GM19351 (cell line): ENCODE measurements at regions not wholly inside any gene's neighbourhood (a gene's known extent, or its start where the extent isn't known, plus 50 kb on each side); places are given as distances from the start of the nearest gene placed in this dataset.
"Not testable (repeated sequence)": the region's sequence is repeated elsewhere in the genome, so short reads cannot be mapped to it uniquely, and the experiment has no call there.

ENCODE experiments used
- ATAC-seq: cut with Tn5 transposase; IDR thresholded peaks from one replicate; pipeline ENCODE4 v1.9.1; 2021; ENCODE audit warnings: mild to moderate bottlenecking, moderate library complexity; ENCODE audit not compliant: unreplicated experiment

- ATAC-seq: no peak
Measured at GRCh38 chr3:89742546-89742945, 635.1 kb downstream of the EPHA3 start.

DNA sequence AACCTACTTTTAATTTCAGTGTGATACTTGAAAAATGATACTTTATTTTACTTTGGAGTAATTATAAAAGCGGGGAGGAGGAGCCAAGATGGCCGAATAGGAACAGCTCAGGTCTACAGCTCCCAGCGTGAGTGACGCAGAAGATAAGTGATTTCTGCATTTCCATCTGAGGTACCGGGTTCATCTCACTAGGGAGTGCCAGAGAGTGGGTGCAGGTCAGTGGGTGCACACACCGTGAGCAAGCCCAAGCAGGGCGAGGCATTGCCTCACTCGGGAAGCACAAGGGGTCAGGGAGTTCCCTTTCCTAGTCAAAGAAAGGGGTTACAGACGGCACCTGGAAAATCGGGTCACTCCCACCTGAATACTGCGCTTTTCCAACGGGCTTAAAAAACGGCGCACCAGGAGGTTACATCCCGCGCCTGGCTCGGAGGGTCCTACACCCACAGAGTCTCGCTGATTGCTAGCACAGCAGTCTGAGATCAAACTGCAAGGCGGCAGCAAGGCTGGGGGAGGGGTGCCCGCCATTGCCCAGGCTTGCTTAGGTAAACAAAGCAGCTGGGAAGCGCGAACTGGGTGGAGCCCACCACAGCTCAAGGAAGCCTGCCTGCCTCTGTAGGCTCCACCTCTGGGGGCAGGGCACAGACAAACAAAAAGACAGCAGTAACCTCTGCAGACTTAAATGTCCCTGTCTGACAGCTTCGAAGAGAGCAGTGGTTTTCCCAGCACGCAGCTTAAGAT lies 640.3 kb downstream of the EPHA3 start:
- ATAC-seq: not testable (repeated sequence)

GRCh38 chr3:89762405-89762804 lies 655.0 kb downstream of the EPHA3 start:
- no peak for ATAC-seq

DNA sequence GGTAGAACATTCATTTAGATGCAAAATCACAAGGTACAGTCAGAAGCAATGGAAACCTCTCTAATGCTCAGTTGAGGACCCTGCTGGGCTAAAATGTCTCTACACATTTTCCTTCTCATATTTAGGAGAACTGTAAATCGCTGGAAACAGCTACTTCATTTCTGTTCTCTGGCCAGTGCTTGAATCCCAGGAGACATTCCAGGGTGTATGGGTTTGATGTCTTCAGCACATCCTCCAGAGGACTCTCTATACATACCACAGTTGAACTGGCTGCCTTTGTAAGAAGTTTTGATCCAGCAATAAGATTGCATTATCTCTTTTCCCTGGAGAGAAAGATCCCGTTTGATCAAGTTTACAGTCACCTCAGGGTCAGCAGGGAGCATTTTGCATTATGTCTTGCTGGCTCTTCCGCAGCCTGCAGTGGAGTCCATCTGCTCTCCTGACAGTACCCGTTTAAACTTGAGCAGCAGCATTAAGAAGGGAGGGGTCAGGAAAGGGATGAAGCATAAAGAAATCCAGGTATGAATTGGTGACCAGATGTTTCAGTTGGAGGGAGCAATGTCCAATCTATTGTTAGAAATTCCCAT lies 676.0 kb downstream of the EPHA3 start:
- ATAC-seq: no peak

DNA sequence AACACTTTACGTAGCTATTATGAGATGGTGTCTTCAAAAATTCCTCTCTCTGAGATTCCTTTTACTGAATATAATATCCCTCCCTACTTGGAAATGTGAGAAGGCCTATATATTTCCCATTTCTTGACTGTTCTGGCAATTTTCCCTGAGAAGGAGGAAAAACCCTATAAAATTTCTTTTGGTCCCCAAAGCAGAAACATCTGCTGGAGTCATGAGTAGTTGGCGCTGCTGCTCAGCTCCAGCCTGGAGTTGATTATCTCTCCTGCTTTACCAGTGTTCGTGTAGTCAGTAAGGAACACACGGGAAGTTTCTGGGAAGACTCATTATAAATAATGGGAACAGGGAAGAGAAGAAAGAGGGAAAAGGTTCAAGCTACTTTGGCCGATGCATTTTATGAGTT lies 680.1 kb downstream of the EPHA3 start:
- ATAC-seq: no peak

GRCh38 chr3:89787979-89788378 lies 680.6 kb downstream of the EPHA3 start:
- no peak for ATAC-seq

- no peak for ATAC-seq
Measured at GRCh38 chr3:89795506-89795905, 688.1 kb downstream of the EPHA3 start.

- no peak for ATAC-seq
Measured at GRCh38 chr3:89802881-89803280, 695.5 kb downstream of the EPHA3 start.

GRCh38 chr3:89803711-89804110 lies 696.3 kb downstream of the EPHA3 start:
- ATAC-seq: no peak

- no peak for ATAC-seq
Measured at GRCh38 chr3:89806166-89806565, 698.7 kb downstream of the EPHA3 start.

DNA sequence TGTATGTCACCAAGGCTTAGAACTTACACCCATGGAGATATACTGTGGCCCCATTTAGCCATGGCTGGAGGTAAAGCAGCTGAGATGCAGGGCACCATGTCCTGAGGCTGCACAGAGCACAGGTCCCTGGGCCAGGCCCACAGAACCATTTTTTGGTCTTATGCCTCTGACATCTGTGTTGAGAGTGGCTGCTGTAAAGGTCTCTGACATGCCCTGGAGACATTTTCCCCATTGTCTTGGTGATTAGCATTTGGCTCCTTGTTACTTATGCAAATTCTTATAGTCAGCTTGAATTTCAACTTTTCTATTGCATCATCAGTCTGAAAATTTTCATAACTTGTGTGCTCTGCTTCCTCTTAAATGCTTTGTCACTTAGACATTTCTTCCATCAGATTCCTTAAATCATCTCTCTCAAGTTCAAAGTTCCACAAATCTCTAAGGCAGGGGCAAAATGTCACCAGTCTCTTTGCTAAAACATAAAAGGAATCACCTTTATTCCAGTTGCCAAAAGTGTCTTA lies 701.3 kb downstream of the EPHA3 start:
- no peak for ATAC-seq

DNA sequence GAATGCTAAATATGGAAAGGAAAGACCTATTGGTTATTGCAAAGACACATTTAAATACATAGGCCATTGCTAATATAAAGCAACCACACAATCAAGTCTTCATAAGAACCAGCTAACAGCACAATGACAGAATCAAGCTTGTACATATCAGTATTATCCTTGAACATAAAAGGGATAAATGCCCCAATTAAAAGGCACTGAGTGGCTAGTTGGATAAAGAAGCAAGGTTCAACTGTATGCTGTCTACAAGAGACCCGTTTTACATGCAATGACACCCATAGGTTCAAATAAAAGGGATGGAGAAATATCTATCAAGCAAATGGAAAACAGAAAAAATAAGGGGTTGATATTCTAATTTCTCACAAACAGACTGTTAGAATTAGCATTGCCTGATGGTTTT lies 706.1 kb downstream of the EPHA3 start:
- ATAC-seq: no peak

GRCh38 chr3:89841041-89841440 lies 733.6 kb downstream of the EPHA3 start:
- ATAC-seq: no peak

- no peak for ATAC-seq
Measured at GRCh38 chr3:89845053-89845452, 737.6 kb downstream of the EPHA3 start.

DNA sequence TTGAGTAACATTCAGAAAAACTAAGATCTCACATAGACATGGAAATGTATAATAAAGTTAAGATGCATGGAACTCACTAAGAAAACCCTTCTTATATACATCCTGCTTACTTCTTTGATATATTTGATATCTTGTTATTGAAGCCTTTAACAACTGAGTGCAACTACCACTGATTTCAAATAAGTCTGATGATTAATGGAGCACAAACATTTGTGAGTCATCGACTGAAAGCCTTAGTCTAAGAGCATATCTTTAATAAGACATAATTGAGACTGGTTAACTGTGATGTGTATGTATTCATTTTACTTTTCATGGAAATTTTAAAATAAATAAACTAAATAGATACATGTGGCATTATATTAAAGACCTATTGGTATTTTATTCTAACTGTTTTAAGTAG lies 740.5 kb downstream of the EPHA3 start:
- ATAC-seq: no peak

- ATAC-seq: no peak
Measured at GRCh38 chr3:89851974-89852621, 744.7 kb downstream of the EPHA3 start.

- no peak for ATAC-seq
Measured at GRCh38 chr3:89859757-89860156, 752.3 kb downstream of the EPHA3 start.

- ATAC-seq: no peak
Measured at GRCh38 chr3:89867286-89867685, 759.9 kb downstream of the EPHA3 start.

GRCh38 chr3:89876116-89876515 lies 768.7 kb downstream of the EPHA3 start:
- ATAC-seq: no peak

DNA sequence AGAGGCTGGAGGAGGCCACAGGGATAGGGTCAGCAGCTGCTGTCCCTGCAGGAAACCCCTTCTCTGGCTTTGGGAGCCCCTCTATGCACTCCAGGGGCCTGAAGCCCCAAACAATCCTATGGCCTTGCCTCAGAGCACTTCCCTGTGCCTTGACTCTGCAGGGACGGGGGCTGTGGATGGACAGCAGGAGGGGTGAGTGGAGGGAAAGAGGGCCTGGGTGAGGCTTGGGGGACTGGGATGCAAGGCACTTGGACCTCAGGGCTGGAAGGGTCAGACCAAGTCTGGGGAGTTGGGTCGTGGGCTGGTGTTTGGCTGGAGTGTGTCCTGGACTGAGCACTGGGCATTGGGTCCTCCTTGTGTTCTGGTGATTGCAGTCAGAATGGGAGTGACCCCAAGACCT lies 769.8 kb downstream of the EPHA3 start:
- no peak for ATAC-seq

DNA sequence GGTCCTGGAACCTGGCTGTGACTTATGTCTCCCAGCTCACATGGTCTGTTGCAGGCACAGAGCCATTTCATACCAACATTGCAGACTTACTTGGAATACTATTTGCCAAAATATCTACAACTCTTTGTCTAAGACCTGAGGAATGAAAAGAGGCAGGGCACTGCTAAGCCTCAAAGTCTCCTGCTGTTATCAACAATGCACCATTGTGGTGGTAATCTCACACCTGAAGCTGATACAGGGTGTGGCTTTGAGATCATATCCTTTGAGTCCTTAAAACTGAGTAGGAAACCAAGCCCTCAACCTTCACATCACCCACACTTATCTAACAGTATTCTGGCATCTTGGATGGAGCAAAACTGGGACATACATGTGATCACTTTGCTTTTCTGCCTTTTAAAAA lies 782.0 kb downstream of the EPHA3 start:
- no peak for ATAC-seq

- ATAC-seq: no peak
Measured at GRCh38 chr3:89908711-89909213, 801.3 kb downstream of the EPHA3 start.
